ENCODE measurements at regions not wholly inside any gene's neighbourhood (a gene's known extent, or its start where the extent isn't known, plus 50 kb on each side); places are given as distances from the start of the nearest gene placed in this dataset.

DNA sequence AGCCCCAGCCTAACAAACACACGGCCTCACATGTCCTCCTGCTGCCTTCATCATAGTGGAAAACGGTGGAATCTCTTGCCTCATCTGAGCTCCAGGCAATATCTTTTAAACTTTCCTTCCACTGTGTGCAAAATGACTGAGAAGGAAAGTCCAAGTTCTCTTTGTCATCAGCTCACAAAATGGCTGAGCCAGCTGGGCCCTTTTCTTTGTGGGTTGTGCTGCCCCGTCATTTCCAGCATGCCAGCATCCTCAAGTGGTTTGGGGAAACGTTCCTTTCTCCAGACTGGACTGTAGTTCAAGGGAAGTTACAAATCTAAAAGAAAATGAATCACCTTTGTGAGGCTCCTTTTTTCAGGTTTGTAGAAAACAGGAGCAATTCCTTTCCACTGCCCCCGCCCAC is 171.1 kb upstream of the FSTL4 start:
- intact Hi-C loops (cut with micrococcal nuclease; ENCODE audit: unreplicated experiment) (no loop called here), in situ Hi-C loops (cut with HindIII; ENCODE audit: low pct_unique_long_range_greater_than_20kb, low sequenced_read_pairs) (no loop called here)
- no peak for TF ChIP-seq TCF7L2 (IDR thresholded peaks at IDR 0.05; ENCODE audit: low read depth, low read length)
- TF ChIP-seq POLR2AphosphoS5 (IDR thresholded peaks at IDR 0.05; ENCODE audit: low read depth, low read length): no peak
- TF ChIP-seq, protein P1, sequence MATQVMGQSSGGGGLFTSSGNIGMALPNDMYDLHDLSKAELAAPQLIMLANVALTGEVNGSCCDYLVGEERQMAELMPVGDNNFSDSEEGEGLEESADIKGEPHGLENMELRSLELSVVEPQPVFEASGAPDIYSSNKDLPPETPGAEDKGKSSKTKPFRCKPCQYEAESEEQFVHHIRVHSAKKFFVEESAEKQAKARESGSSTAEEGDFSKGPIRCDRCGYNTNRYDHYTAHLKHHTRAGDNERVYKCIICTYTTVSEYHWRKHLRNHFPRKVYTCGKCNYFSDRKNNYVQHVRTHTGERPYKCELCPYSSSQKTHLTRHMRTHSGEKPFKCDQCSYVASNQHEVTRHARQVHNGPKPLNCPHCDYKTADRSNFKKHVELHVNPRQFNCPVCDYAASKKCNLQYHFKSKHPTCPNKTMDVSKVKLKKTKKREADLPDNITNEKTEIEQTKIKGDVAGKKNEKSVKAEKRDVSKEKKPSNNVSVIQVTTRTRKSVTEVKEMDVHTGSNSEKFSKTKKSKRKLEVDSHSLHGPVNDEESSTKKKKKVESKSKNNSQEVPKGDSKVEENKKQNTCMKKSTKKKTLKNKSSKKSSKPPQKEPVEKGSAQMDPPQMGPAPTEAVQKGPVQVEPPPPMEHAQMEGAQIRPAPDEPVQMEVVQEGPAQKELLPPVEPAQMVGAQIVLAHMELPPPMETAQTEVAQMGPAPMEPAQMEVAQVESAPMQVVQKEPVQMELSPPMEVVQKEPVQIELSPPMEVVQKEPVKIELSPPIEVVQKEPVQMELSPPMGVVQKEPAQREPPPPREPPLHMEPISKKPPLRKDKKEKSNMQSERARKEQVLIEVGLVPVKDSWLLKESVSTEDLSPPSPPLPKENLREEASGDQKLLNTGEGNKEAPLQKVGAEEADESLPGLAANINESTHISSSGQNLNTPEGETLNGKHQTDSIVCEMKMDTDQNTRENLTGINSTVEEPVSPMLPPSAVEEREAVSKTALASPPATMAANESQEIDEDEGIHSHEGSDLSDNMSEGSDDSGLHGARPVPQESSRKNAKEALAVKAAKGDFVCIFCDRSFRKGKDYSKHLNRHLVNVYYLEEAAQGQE (IDR thresholded peaks at IDR 0.05; ENCODE audit: insufficient read depth in 1 of 2, low read depth in 2 of 2, low read length in 1 of 2): no peak
- TF ChIP-seq, protein P2, sequence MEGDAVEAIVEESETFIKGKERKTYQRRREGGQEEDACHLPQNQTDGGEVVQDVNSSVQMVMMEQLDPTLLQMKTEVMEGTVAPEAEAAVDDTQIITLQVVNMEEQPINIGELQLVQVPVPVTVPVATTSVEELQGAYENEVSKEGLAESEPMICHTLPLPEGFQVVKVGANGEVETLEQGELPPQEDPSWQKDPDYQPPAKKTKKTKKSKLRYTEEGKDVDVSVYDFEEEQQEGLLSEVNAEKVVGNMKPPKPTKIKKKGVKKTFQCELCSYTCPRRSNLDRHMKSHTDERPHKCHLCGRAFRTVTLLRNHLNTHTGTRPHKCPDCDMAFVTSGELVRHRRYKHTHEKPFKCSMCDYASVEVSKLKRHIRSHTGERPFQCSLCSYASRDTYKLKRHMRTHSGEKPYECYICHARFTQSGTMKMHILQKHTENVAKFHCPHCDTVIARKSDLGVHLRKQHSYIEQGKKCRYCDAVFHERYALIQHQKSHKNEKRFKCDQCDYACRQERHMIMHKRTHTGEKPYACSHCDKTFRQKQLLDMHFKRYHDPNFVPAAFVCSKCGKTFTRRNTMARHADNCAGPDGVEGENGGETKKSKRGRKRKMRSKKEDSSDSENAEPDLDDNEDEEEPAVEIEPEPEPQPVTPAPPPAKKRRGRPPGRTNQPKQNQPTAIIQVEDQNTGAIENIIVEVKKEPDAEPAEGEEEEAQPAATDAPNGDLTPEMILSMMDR (IDR thresholded peaks at IDR 0.05): no peak
- TF ChIP-seq SIN3A (IDR thresholded peaks at IDR 0.05; ENCODE audit: borderline replicate concordance, insufficient read depth, low read depth, low read length): no peak
- no peaks in the 10 kb centered on the region for H3K36me3 ChIP-seq (ENCODE audit: control insufficient read depth, insufficient read depth, low read length)
- H3K9me3 ChIP-seq (ENCODE audit: control insufficient read depth, insufficient read depth, low read depth, low read length): no peaks in the 10 kb centered on the region
- no peak for ATAC-seq
- H3K4me3 ChIP-seq (ENCODE audit: low read depth in 2 of 2, low read length in 2 of 2): no peak overlapping the region
- POLR2A ChIA-PET: no interaction called here
- BruUV-seq (replicated peaks): no TSS peak
- H3K27ac ChIP-seq (ENCODE audit: low read length): no peak overlapping the region
- CTCF ChIA-PET: no interaction called here
- no peak for DNase-seq (ENCODE audit: low read depth, low spot score)
- H3K4me1 ChIP-seq (ENCODE audit: control insufficient read depth, insufficient read depth, low read length): no peaks in the 10 kb centered on the region
- no peaks in the 10 kb centered on the region for H3K27me3 ChIP-seq (ENCODE audit: control insufficient read depth, insufficient read depth, low read length)

DNA sequence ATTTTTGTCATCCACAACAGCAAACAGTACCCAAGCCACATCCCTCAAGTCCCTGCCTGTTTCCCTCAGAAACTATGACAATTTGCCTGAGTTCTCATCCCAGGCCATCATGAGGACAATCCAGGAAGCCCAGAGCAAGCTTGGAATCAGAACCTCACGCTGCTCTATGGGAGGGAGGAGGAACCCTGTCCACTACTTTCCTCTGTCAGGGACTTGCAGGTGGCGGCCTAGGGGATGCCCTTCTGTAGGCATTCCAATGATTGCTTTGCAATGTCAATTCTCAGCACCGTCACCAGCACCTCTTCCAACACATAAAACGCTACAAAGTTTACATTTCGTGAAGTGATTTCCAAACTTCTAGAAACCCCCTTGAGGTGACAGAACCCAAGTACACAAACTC is 170.4 kb upstream of the FSTL4 start:
- Histone ChIP-seq H3K4me1 (ENCODE audit: control insufficient read depth, insufficient read depth, low read length) (no peaks in the 10 kb centered on the region), H3K27ac (ENCODE audit: low read length) (no peak overlapping the region), H3K4me3 (ENCODE audit: low read depth in 2 of 2, low read length in 2 of 2) (no peak overlapping the region), H3K36me3 (ENCODE audit: control insufficient read depth, insufficient read depth, low read length) (no peaks in the 10 kb centered on the region), H3K9me3 (ENCODE audit: control insufficient read depth, insufficient read depth, low read depth, low read length) (no peaks in the 10 kb centered on the region), H3K27me3 (ENCODE audit: control insufficient read depth, insufficient read depth, low read length) (no peaks in the 10 kb centered on the region)
- DNase-seq (ENCODE audit: low read depth, low spot score) (no peak), ATAC-seq (no peak)
- ChIA-PET POLR2A (no interaction called here), CTCF (no interaction called here)
- BruUV-seq (replicated peaks): no TSS peak
- TF ChIP-seq, protein P2 (IDR thresholded peaks at IDR 0.05): no peak
- intact Hi-C loops (cut with micrococcal nuclease; ENCODE audit: unreplicated experiment): no loop called here
- in situ Hi-C loops (cut with HindIII; ENCODE audit: low pct_unique_long_range_greater_than_20kb, low sequenced_read_pairs): no loop called here

Data from Panc1 (cell line).